AG08396 (cell line): ENCODE measurements at regions not wholly inside any gene's neighbourhood (a gene's known extent, or its start where the extent isn't known, plus 50 kb on each side); places are given as distances from the start of the nearest gene placed in this dataset.
"Not testable (repeated sequence)": the region's sequence is repeated elsewhere in the genome, so short reads cannot be mapped to it uniquely, and the experiment has no call there.

Experiments used
- DNase-seq: peaks from one replicate; pipeline ENCODE4 v3.0.0; 2012; ENCODE audit warnings: low spot score, mixed read lengths

GRCh38 chr7:122248472-122248871 lies 56.1 kb downstream of the FEZF1 start:
- DNase-seq: no peak

GRCh38 chr7:122238729-122239128 lies 65.8 kb downstream of the FEZF1 start:
- not testable (repeated sequence) for DNase-seq

GRCh38 chr7:122238297-122238696 lies 66.3 kb downstream of the FEZF1 start:
- DNase-seq: not testable (repeated sequence)

GRCh38 chr7:122225874-122226273 lies 78.7 kb downstream of the FEZF1 start:
- no peak for DNase-seq

GRCh38 chr7:122219253-122219865 lies 75.3 kb upstream of the AASS start:
- no peak for DNase-seq

- peak; percentile 2 for DNase-seq
Observed at GRCh38 chr7:122217125-122217524, 73.1 kb upstream of the AASS start.

GRCh38 chr7:122212754-122213153 lies 68.7 kb upstream of the AASS start:
- no peak for DNase-seq

GRCh38 chr7:122211362-122211761 lies 67.3 kb upstream of the AASS start:
- no peak for DNase-seq

GRCh38 chr7:122206985-122207384 lies 62.9 kb upstream of the AASS start:
- no peak for DNase-seq

- no peak for DNase-seq
Observed at GRCh38 chr7:122203814-122204213, 59.8 kb upstream of the AASS start.

GRCh38 chr7:122200888-122201287 lies 56.8 kb upstream of the AASS start:
- DNase-seq: no peak

- DNase-seq: no peak
Observed at GRCh38 chr7:122199171-122199570, 55.1 kb upstream of the AASS start.

- DNase-seq: no peak
Observed at GRCh38 chr7:122198581-122198980, 54.5 kb upstream of the AASS start.
